WTC11 (cell line): ENCODE measurements at regions not wholly inside any gene's neighbourhood (a gene's known extent, or its start where the extent isn't known, plus 50 kb on each side); places are given as distances from the start of the nearest gene placed in this dataset.

Experiments used
- ATAC-seq: fragments of 200-7000 bp; cut with Tn5 transposase; 2 replicates; pipeline ENCODE4 v1.10.0; 2021; ENCODE audit warnings: mild to moderate bottlenecking, moderate library complexity
- CTCF ChIA-PET: fragments of 300-600 bp; sonication (Branson Sonifier 250); formaldehyde crosslinking; loops from one replicate; lab custom pipeline; 2021; ENCODE audit warnings: antibody characterized with exemption; lab: Charles Lee
- POLR2A ChIA-PET: fragments of 350-600 bp; sonication (Branson Sonifier 250); formaldehyde crosslinking; loops from one replicate; lab custom pipeline; 2021; ENCODE audit warnings: antibody characterized with exemption; lab: Charles Lee
- DNase-seq: peaks from one replicate; pipeline ENCODE4 v3.0.0; 2021; ENCODE audit warnings: low spot score
- H3K27ac Mint-ChIP-seq: 2 replicates; pipeline ENCODE4 v1.8.0; 2021; ENCODE audit warnings: mixed read lengths
- H3K27me3 Mint-ChIP-seq: 2 replicates; pipeline ENCODE4 v1.8.0; 2021; ENCODE audit warnings: low read depth, mild to moderate bottlenecking, moderate library complexity, mixed read lengths
- H3K36me3 Mint-ChIP-seq: 2 replicates; pipeline ENCODE4 v1.8.0; 2021; ENCODE audit warnings: mixed read lengths
- H3K4me1 Mint-ChIP-seq: 2 replicates; pipeline ENCODE4 v1.8.0; 2022; ENCODE audit warnings: mixed read lengths
- H3K4me3 Mint-ChIP-seq: 2 replicates; pipeline ENCODE4 v1.8.0; 2021; ENCODE audit warnings: mild to moderate bottlenecking, moderate library complexity, mixed read lengths
- H3K9me3 Mint-ChIP-seq: 2 replicates; pipeline ENCODE4 v1.8.0; 2021; ENCODE audit warnings: mixed read lengths
- CDX4 ChIP-seq: fragments of 250-450 bp; sonication (Bioruptor Pico); IDR thresholded peaks from 2 replicates; pipeline ENCODE4 v1.9.0; 2021; ENCODE audit warnings: moderate library complexity, mild to moderate bottlenecking, inconsistent platforms, borderline replicate concordance
- E2F5 ChIP-seq: sonication (generic); formaldehyde crosslinking; IDR thresholded peaks from 2 replicates; pipeline ENCODE4 v1.8.1; 2022; ENCODE audit warnings: mild to moderate bottlenecking, moderate library complexity, missing genetic modification reagents
- GRHL2 ChIP-seq: fragments of 250-450 bp; sonication (Bioruptor Pico); IDR thresholded peaks from 2 replicates; pipeline ENCODE4 v1.8.0; 2022; ENCODE audit warnings: mild to moderate bottlenecking, moderate library complexity; ENCODE audit not compliant: insufficient replicate concordance, severe bottlenecking
- IRF1 ChIP-seq: sonication (generic); formaldehyde crosslinking; IDR thresholded peaks from 2 replicates; pipeline ENCODE4 v1.8.0; 2023; ENCODE audit warnings: missing genetic modification reagents
- JAZF1 ChIP-seq: fragments of 250-450 bp; sonication (Bioruptor Pico); IDR thresholded peaks from 2 replicates; pipeline ENCODE4 v1.9.0; 2021; ENCODE audit warnings: moderate library complexity, mild to moderate bottlenecking, inconsistent platforms
- MAX ChIP-seq: sonication (generic); formaldehyde crosslinking; IDR thresholded peaks from 2 replicates; pipeline ENCODE4 v1.8.0; 2022; ENCODE audit warnings: mild to moderate bottlenecking, missing genetic modification reagents
- MXD4 ChIP-seq: fragments of 250-450 bp; sonication (Bioruptor Pico); IDR thresholded peaks from 2 replicates; pipeline ENCODE4 v1.8.0; 2021; ENCODE audit warnings: mild to moderate bottlenecking, moderate library complexity, borderline replicate concordance
- NFE2L1 ChIP-seq: sonication (generic); formaldehyde crosslinking; IDR thresholded peaks from 2 replicates; pipeline ENCODE4 v1.8.1; 2023; ENCODE audit warnings: missing genetic modification reagents
- NFYB ChIP-seq: sonication (generic); formaldehyde crosslinking; conservative IDR thresholded peaks from 2 replicates; pipeline ENCODE4 v1.8.0; 2022; ENCODE audit warnings: low read depth, missing genetic modification reagents
- NR1H2 ChIP-seq: sonication (generic); formaldehyde crosslinking; IDR thresholded peaks from 2 replicates; pipeline ENCODE4 v1.9.0; 2021; ENCODE audit warnings: mild to moderate bottlenecking, moderate library complexity, missing genetic modification reagents
- OVOL2 ChIP-seq: fragments of 250-450 bp; sonication (Bioruptor Pico); IDR thresholded peaks from 2 replicates; pipeline ENCODE4 v1.9.0; 2021; ENCODE audit warnings: mild to moderate bottlenecking, borderline replicate concordance
- RORB ChIP-seq: fragments of 250-450 bp; sonication (Bioruptor Pico); IDR thresholded peaks from 2 replicates; pipeline ENCODE4 v1.9.0; 2021; ENCODE audit warnings: mild to moderate bottlenecking
- SMAD3 ChIP-seq: sonication (generic); formaldehyde crosslinking; IDR thresholded peaks from 2 replicates; pipeline ENCODE4 v1.8.0; 2022; ENCODE audit warnings: missing genetic modification reagents, mild to moderate bottlenecking, borderline replicate concordance
- SMAD4 ChIP-seq: sonication (generic); formaldehyde crosslinking; IDR thresholded peaks from 2 replicates; pipeline ENCODE4 v1.8.0; 2022; ENCODE audit warnings: mild to moderate bottlenecking, missing genetic modification reagents
- STAT6 ChIP-seq: sonication (generic); formaldehyde crosslinking; conservative IDR thresholded peaks from 2 replicates; pipeline ENCODE4 v1.8.1; 2023; ENCODE audit warnings: mild to moderate bottlenecking, low read depth, missing genetic modification reagents, moderate library complexity
- TEAD4 ChIP-seq: sonication (generic); formaldehyde crosslinking; IDR thresholded peaks from 2 replicates; pipeline ENCODE4 v1.8.0; 2022; ENCODE audit warnings: mild to moderate bottlenecking, missing genetic modification reagents
- USF1 ChIP-seq: sonication (generic); formaldehyde crosslinking; IDR thresholded peaks from 2 replicates; pipeline ENCODE4 v1.8.0; 2022; ENCODE audit warnings: mild to moderate bottlenecking, missing genetic modification reagents
- ZBTB21 ChIP-seq: sonication (generic); formaldehyde crosslinking; IDR thresholded peaks from 2 replicates; pipeline ENCODE4 v1.8.1; 2023; ENCODE audit warnings: mild to moderate bottlenecking, missing genetic modification reagents, borderline replicate concordance
- ZNF219 ChIP-seq: sonication (generic); formaldehyde crosslinking; IDR thresholded peaks from 2 replicates; pipeline ENCODE4 v1.8.0; 2023; ENCODE audit warnings: missing genetic modification reagents, mild to moderate bottlenecking, borderline replicate concordance
- ZNF281 ChIP-seq: sonication (generic); formaldehyde crosslinking; IDR thresholded peaks from 2 replicates; pipeline ENCODE4 v1.8.0; 2023; ENCODE audit warnings: mild to moderate bottlenecking, missing genetic modification reagents
- ZNF425 ChIP-seq: fragments of 250-450 bp; sonication (Bioruptor Pico); conservative IDR thresholded peaks from 2 replicates; pipeline ENCODE4 v1.9.0; 2021; ENCODE audit warnings: mild to moderate bottlenecking
- ZNF671 ChIP-seq: fragments of 250-450 bp; sonication (Bioruptor Pico); IDR thresholded peaks from 2 replicates; pipeline ENCODE4 v1.8.0; 2021; ENCODE audit warnings: mild to moderate bottlenecking

- ATAC-seq (no peak), DNase-seq (no peak)
- CTCF ChIA-PET = no interaction called here
- POLR2A ChIA-PET = no interaction called here
- TF ChIP-seq SMAD3 (no peak), NFYB (CRISPR knock-in tag) (no peak), GRHL2 (CRISPR knock-in tag) (no peak), NR1H2 (CRISPR knock-in tag) (no peak), MAX (CRISPR knock-in tag) (no peak), STAT6 (CRISPR knock-in tag) (no peak)
- no peaks in the 10 kb centered on the region for H3K4me1 Mint-ChIP-seq
- H3K27ac Mint-ChIP-seq = no peak overlapping the region
- peaks cover 12% of the 10 kb centered on the region for H3K9me3 Mint-ChIP-seq
- H3K4me3 Mint-ChIP-seq = no peak overlapping the region
- no peaks in the 10 kb centered on the region for H3K36me3 Mint-ChIP-seq
- H3K27me3 Mint-ChIP-seq = no peaks in the 10 kb centered on the region; the same call in 1 of the 2 replicates
These were observed 172.0 kb upstream of the LRIG1 start for GRCh38 chr3:66672830-66673229.

- Mint-ChIP-seq H3K9me3 (peaks cover 9% of the 10 kb centered on the region), H3K4me3 (no peak overlapping the region), H3K36me3 (no peaks in the 10 kb centered on the region), H3K27me3 (no peaks in the 10 kb centered on the region; the same call in 1 of the 2 replicates), H3K27ac (no peak overlapping the region), H3K4me1 (no peaks in the 10 kb centered on the region)
- ATAC-seq (no peak), DNase-seq (no peak)
- no peak for TF ChIP-seq IRF1
- no peak for TF ChIP-seq ZNF281
- TF ChIP-seq ZNF671 = no peak
- TF ChIP-seq ZNF425 = no peak
- TF ChIP-seq CDX4 (CRISPR knock-in tag) = no peak
- no peak for TF ChIP-seq OVOL2 (CRISPR knock-in tag)
- no peak for TF ChIP-seq JAZF1 (CRISPR knock-in tag)
- TF ChIP-seq SMAD4 (CRISPR knock-in tag) = no peak
- TF ChIP-seq USF1 = no peak
- no peak for TF ChIP-seq E2F5 (CRISPR knock-in tag)
- no peak for TF ChIP-seq ZBTB21 (CRISPR knock-in tag)
- no peak for TF ChIP-seq MXD4
- no peak for TF ChIP-seq NFE2L1 (CRISPR knock-in tag)
- TF ChIP-seq MAX (CRISPR knock-in tag) = no peak
- no peak for TF ChIP-seq RORB (CRISPR knock-in tag)
- TF ChIP-seq ZNF219 (CRISPR knock-in tag) = no peak
- no peak for TF ChIP-seq TEAD4 (CRISPR knock-in tag)
- no peak for TF ChIP-seq GRHL2 (CRISPR knock-in tag)
- POLR2A ChIA-PET = no interaction called here
- CTCF ChIA-PET = no interaction called here
These were observed 172.5 kb upstream of the LRIG1 start for GRCh38 chr3:66673293-66673692.
